GM03348 (cell line): ENCODE measurements at regions not wholly inside any gene's neighbourhood (a gene's known extent, or its start where the extent isn't known, plus 50 kb on each side); places are given as distances from the start of the nearest gene placed in this dataset.

ENCODE experiments used
- DNase-seq: peaks from one replicate; pipeline ENCODE4 v3.0.0; 2012; ENCODE audit warnings: low spot score

- no peak for DNase-seq
These were observed 801.2 kb downstream of the C4orf33 start for GRCh38 chr4:129897111-129897510.

GRCh38 chr4:129899849-129900248, 803.9 kb downstream of the C4orf33 start:
- no peak for DNase-seq

DNA sequence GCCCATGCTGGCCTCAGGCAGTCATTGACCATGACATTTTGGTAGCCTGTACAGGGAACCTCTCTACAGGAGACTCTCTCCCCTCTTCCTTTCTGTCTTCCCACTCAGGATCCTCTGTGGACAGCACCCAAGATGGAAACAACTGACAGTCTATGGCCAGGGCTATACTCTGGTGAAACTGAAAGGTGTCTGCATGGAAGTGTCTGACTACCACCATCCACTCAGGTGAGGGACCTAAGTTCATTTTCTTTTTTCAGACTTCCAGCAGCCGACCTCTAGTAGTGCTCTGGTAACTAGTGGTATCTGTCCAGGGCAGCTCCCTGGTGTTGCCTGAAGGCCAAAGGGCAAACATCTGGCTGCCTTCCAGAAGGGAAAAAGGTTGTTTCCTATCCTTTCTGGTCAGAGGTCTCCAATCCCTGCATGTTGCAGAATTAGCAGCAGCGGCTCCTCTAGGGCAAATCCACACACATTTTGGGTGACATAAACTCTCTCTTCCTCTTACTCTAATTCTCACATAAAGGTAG, 804.5 kb downstream of the C4orf33 start:
- DNase-seq: no peak

GRCh38 chr4:129901205-129901604, 805.3 kb downstream of the C4orf33 start:
- no peak for DNase-seq

GRCh38 chr4:129903861-129904260, 807.9 kb downstream of the C4orf33 start:
- no peak for DNase-seq

GRCh38 chr4:129905256-129905655, 809.3 kb downstream of the C4orf33 start:
- no peak for DNase-seq

DNA sequence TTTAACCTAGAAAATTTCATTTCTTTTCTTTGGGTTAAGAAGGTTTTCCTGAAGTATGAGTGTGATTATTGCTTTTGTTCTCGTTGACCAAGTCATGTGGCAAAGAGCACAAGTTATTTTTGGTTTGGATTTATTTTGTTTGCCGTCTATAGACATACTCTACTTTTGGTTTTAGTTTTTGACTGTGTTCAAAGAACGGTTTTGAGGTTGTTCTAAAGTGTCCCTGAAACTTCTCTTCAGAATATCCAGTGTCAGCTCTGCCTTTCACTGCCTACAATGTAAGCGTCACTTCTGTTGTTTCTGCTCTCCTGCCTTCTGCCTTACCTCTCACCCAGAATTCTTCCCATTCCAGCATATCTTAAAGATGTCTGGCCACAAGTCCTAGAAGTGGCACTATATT, 812.2 kb downstream of the C4orf33 start:
- no peak for DNase-seq

DNA sequence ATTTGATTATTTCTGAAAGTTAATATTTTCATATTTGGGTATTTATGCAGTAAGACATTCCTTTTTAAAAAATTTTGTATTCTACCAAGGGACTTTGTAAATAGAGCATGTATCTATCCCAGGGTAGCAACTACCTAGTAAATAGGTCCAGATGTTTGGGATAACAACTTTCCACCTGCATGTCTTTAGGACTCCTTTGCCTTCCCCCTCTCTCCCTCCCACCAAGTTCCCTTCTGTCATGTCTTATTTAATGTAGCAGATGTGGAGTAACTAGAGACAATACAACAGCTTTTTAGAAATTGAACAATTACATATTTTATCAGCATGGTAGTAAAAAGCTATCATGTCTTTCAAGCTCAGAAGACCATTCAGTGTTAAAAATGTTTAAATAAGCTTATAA, 821.0 kb downstream of the C4orf33 start:
- DNase-seq: no peak

GRCh38 chr4:129917651-129918050, 821.7 kb downstream of the C4orf33 start:
- DNase-seq: no peak

- DNase-seq: no peak
These were observed 831.0 kb downstream of the C4orf33 start for GRCh38 chr4:129926936-129927335.

DNA sequence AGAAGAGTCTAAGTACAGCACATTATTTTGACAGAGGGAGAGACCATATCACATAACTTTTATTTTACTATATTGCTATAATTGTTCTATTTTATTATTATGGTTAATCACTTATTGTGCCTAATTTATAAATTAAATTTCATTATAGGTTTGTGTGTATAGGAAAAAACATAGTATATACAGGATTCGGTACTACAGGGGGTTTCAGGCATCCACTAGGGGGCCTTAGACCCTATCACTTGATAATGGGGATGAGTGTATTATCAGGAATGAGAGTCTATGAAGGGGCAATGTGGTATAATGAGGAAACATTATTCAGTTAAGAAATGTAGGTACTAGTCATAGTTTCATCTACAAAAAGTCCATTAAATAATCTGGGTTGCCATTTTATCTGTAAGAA, 833.1 kb downstream of the C4orf33 start:
- no peak for DNase-seq

GRCh38 chr4:129929984-129930383, 834.0 kb downstream of the C4orf33 start:
- DNase-seq: no peak

GRCh38 chr4:129950217-129950616, 854.3 kb downstream of the C4orf33 start:
- no peak for DNase-seq

DNA sequence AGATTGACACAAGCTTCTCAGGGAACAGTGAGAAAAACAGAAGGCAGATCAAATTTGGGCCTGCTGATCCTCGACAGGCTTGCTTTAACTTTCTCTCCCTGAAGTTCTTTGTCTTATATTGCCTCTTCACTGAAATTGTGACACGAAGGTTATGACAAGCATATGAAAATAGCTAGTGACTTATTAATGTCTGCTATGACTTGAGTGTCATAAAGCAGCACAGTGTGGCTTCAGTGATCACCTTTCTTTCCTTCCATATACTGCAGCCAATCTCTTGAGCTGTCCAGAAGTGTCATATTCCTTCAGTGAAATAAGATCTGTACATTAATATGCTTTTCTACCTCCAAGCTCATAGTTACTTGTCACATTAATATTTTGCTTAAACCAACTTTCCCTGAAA, 870.2 kb downstream of the C4orf33 start:
- no peak for DNase-seq

DNA sequence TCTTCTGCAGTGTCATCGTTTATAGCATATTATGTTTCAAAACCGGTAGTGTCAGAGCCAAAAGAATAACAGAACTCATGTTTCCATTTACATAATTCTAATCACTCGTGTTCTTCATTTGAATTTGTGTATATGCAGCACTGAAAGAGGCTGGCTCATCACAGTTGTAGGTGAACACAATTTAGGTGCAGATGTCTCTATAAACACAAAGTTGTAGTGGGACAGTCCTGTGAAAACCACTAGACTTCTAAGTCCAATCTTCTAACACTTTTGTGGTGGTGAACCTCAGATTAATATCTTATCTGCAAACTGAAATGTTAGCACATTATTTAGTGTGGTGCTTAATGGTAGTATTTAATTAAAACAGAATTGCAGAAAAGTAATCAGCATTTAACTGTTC, 872.4 kb downstream of the C4orf33 start:
- DNase-seq: no peak

- no peak for DNase-seq
These were observed 872.8 kb downstream of the C4orf33 start for GRCh38 chr4:129968778-129969177.

GRCh38 chr4:129970801-129971200, 874.8 kb downstream of the C4orf33 start:
- DNase-seq: no peak

- no peak for DNase-seq
These were observed 875.5 kb downstream of the C4orf33 start for GRCh38 chr4:129971419-129971818.

DNA sequence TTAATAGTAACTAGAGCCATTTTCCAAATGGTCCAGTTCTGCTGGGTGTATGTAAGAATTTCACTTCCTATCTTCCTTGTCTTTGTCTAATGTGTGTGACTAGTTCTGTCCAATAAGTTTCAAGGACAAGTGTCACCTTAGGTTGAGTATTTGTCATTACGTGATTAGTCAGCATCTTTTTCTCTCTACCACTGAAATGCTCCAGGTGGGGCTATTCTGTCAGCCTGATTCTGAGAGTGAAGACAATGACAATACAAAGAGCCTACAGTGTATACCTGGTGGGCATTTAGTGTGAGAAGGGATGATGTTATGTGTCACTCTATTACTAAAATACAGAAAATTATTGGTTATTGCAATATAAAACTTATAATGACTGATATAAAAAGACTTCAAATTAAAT, 876.3 kb downstream of the C4orf33 start:
- DNase-seq: no peak

DNA sequence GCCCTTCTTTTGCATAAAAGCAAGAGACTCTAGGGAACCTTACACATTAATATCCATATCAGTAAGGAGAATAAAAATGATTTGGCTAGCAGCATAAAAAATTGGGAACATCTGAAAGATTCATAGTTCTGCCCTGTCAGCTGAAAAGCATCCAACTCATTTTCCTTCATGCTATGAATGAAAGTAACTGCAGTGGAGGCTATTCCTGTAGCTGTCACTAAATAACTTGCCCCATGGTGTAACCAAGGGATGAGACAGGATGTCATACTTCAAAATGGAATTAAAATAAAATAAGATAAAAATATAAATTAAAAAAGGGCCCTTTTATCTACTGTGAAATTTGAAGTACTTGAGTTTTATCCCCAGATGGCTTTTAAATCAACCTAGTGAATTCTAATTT, 878.8 kb downstream of the C4orf33 start:
- no peak for DNase-seq

DNA sequence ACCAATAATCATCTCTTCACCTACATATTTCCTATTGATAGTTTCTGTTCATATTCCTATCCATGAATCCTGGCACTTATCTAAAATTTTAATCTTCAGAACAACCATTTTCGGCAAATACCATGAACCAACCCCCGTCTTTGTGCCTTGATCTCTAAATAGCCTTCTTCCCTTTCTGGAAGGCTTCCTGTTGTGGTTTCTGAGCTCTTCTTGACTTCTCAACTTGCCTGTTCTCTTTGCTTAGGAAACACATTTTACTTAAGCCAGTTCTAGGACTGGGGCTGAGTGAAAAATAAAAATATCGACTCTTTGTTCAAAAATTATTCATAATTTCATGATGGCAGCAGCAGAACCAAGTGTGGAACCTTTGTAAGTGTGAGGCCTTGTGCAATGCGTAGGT, 882.4 kb downstream of the C4orf33 start:
- DNase-seq: no peak

- DNase-seq: no peak
These were observed 893.0 kb downstream of the C4orf33 start for GRCh38 chr4:129988957-129989356.

- DNase-seq: no peak
These were observed 898.8 kb downstream of the C4orf33 start for GRCh38 chr4:129994715-129995114.

DNA sequence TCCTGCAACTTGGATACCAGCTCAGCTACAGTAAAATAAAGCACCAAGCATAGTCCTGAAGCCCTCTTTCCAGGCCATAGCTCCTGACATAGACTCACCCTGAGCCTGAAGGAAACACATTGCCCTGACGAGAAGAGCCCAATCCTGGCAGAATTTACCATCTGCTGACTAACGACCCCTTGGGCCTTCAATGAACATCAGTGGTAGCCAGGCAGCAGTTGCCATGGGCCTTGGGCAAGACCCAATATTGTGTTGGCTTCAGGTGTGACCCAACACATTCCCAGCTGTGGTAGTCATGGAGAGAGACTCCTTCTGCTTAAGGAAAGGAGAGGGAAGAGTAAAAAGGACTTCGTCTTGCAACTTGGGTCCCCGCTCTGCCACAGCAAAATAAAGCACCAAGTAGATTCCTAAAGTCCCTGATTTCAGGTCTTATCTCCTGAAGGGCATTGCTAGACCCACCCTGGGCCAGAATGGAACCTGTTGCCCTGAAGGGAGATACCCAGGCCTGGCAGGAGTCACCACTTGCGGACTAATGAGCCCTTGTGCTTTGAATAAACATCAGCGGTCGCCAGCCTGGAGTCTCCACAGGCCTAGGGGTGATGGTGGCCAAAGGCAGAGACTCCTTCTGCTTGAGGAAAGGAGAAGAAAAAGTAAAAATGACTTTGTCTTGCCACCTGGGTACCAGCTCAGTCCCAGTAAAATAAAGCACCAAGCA, 902.6 kb downstream of the C4orf33 start:
- DNase-seq: no peak
